Mucosa of rectum (tissue), 2 donors: ENCODE measurements at regions not wholly inside any gene's neighbourhood (a gene's known extent, or its start where the extent isn't known, plus 50 kb on each side); places are given as distances from the start of the nearest gene placed in this dataset.
"Not testable (repeated sequence)": the region's sequence is repeated elsewhere in the genome, so short reads cannot be mapped to it uniquely, and the experiment has no call there.

ENCODE experiments used
- H3K27ac ChIP-seq, 2 donors: one replicate each; pipeline ENCODE4 v1.7.0; 2013; ENCODE audit warnings: inconsistent platforms in 2 of 2, low read depth in 2 of 2, low read length in 2 of 2
- H3K27me3 ChIP-seq, 2 donors: one replicate each; pipeline ENCODE4 v1.7.0; 2013; ENCODE audit warnings: low read length in 2 of 2; ENCODE audit not compliant: control insufficient read depth in 2 of 2, insufficient read depth in 2 of 2
- H3K36me3 ChIP-seq, 2 donors: one replicate each; pipeline ENCODE4 v1.7.0; 2013; ENCODE audit warnings: low read length in 2 of 2; ENCODE audit not compliant: control insufficient read depth in 2 of 2, insufficient read depth in 2 of 2
- H3K4me1 ChIP-seq, 2 donors: one replicate each; pipeline ENCODE4 v1.7.0; 2013; ENCODE audit warnings: low read length in 2 of 2, mild to moderate bottlenecking in 1 of 2; ENCODE audit not compliant: control insufficient read depth in 2 of 2, insufficient read depth in 2 of 2
- H3K4me3 ChIP-seq, 2 donors: one replicate each; pipeline ENCODE4 v1.7.0; 2013; ENCODE audit warnings: low read length in 2 of 2
- H3K9ac ChIP-seq, 2 donors: one replicate each; pipeline ENCODE4 v1.7.0; 2013; ENCODE audit warnings: low read length in 2 of 2, low read depth in 1 of 2, mild to moderate bottlenecking in 1 of 2
- H3K9me3 ChIP-seq, 2 donors: one replicate each; pipeline ENCODE4 v1.7.0; 2013; ENCODE audit warnings: low read length in 2 of 2; ENCODE audit not compliant: control insufficient read depth in 2 of 2
- donor health status: healthy.
- donor health status: Normal muscosa, but diverticular disease.

GRCh38 chr7:49665963-49666362 is 107.5 kb upstream of the VWC2 start:
- H3K27me3 ChIP-seq, H3K4me3 ChIP-seq, H3K4me1 ChIP-seq, H3K36me3 ChIP-seq, H3K27ac ChIP-seq, H3K9ac ChIP-seq, H3K9me3 ChIP-seq: not testable (repeated sequence)

- no peaks in the 10 kb centered on the region for H3K4me1 ChIP-seq
- H3K9ac ChIP-seq, result no peak overlapping the region
Observed at GRCh38 chr7:49666764-49667163, 106.7 kb upstream of the VWC2 start.

GRCh38 chr7:49669285-49669684 is 104.2 kb upstream of the VWC2 start:
- H3K4me1 ChIP-seq, result no peaks in the 10 kb centered on the region
- H3K9me3 ChIP-seq, result no peaks in the 10 kb centered on the region
- H3K9ac ChIP-seq, result no peak overlapping the region
- H3K27me3 ChIP-seq, result no peaks in the 10 kb centered on the region
- no peaks in the 10 kb centered on the region for H3K36me3 ChIP-seq
- H3K27ac ChIP-seq, result no peak overlapping the region
- H3K4me3 ChIP-seq, result no peak overlapping the region

More at GRCh38 chr7:49666764-49667163, 106.7 kb upstream of the VWC2 start:
- Histone ChIP-seq H3K9me3 (no peaks in the 10 kb centered on the region), H3K4me3 (no peak overlapping the region), H3K27ac (no peak overlapping the region), H3K36me3 (no peaks in the 10 kb centered on the region), H3K27me3 (no peaks in the 10 kb centered on the region)

- H3K9ac ChIP-seq, result no peak overlapping the region
- no peak overlapping the region for H3K4me3 ChIP-seq
- H3K27ac ChIP-seq, result no peak overlapping the region
- no peaks in the 10 kb centered on the region for H3K36me3 ChIP-seq
- no peaks in the 10 kb centered on the region for H3K4me1 ChIP-seq
- no peaks in the 10 kb centered on the region for H3K27me3 ChIP-seq
- H3K9me3 ChIP-seq, result no peaks in the 10 kb centered on the region
Observed at GRCh38 chr7:49669692-49670260, 103.7 kb upstream of the VWC2 start.

- no peak overlapping the region for H3K4me3 ChIP-seq
- no peak overlapping the region for H3K27ac ChIP-seq
- H3K9me3 ChIP-seq, result no peaks in the 10 kb centered on the region
- H3K36me3 ChIP-seq, result no peaks in the 10 kb centered on the region
- no peaks in the 10 kb centered on the region for H3K27me3 ChIP-seq
- H3K4me1 ChIP-seq, result no peaks in the 10 kb centered on the region
- no peak overlapping the region for H3K9ac ChIP-seq
Observed at GRCh38 chr7:49670991-49671390, 102.4 kb upstream of the VWC2 start.

GRCh38 chr7:49692516-49692915 is 80.9 kb upstream of the VWC2 start:
- Histone ChIP-seq H3K4me1 (no peaks in the 10 kb centered on the region), H3K36me3 (no peaks in the 10 kb centered on the region), H3K4me3 (no peak overlapping the region), H3K27me3 (no peaks in the 10 kb centered on the region), H3K27ac (no peak overlapping the region), H3K9me3 (no peaks in the 10 kb centered on the region), H3K9ac (no peak overlapping the region)

GRCh38 chr7:49695971-49696370 is 77.5 kb upstream of the VWC2 start:
- no peaks in the 10 kb centered on the region for H3K4me1 ChIP-seq
- no peaks in the 10 kb centered on the region for H3K9me3 ChIP-seq
- no peak overlapping the region for H3K27ac ChIP-seq
- H3K9ac ChIP-seq, result no peak overlapping the region
- no peaks in the 10 kb centered on the region for H3K36me3 ChIP-seq
- H3K27me3 ChIP-seq, result no peaks in the 10 kb centered on the region
- H3K4me3 ChIP-seq, result no peak overlapping the region

GRCh38 chr7:49700841-49701240 is 72.6 kb upstream of the VWC2 start:
- Histone ChIP-seq H3K9ac (no peak overlapping the region), H3K27me3 (no peaks in the 10 kb centered on the region), H3K4me1 (no peaks in the 10 kb centered on the region), H3K27ac (no peak overlapping the region), H3K36me3 (no peaks in the 10 kb centered on the region), H3K9me3 (no peaks in the 10 kb centered on the region), H3K4me3 (no peak overlapping the region)

GRCh38 chr7:49702099-49702498 is 71.3 kb upstream of the VWC2 start:
- no peaks in the 10 kb centered on the region for H3K9me3 ChIP-seq
- no peaks in the 10 kb centered on the region for H3K4me1 ChIP-seq
- no peak overlapping the region for H3K4me3 ChIP-seq
- H3K27ac ChIP-seq, result no peak overlapping the region
- no peaks in the 10 kb centered on the region for H3K27me3 ChIP-seq
- H3K9ac ChIP-seq, result no peak overlapping the region
- no peaks in the 10 kb centered on the region for H3K36me3 ChIP-seq

- Histone ChIP-seq H3K4me3 (no peak overlapping the region), H3K27me3 (no peaks in the 10 kb centered on the region), H3K9ac (no peak overlapping the region), H3K4me1 (no peaks in the 10 kb centered on the region), H3K27ac (no peak overlapping the region), H3K9me3 (no peaks in the 10 kb centered on the region), H3K36me3 (no peaks in the 10 kb centered on the region)
Observed at GRCh38 chr7:49703337-49703736, 70.1 kb upstream of the VWC2 start.

GRCh38 chr7:49703881-49704280 is 69.6 kb upstream of the VWC2 start:
- Histone ChIP-seq H3K36me3 (no peaks in the 10 kb centered on the region), H3K4me3 (no peak overlapping the region), H3K27ac (no peak overlapping the region), H3K4me1 (no peaks in the 10 kb centered on the region), H3K9me3 (no peaks in the 10 kb centered on the region), H3K27me3 (no peaks in the 10 kb centered on the region), H3K9ac (no peak overlapping the region)
